Right kidney (tissue), 1 donor: ENCODE measurements at regions not wholly inside any gene's neighbourhood (a gene's known extent, or its start where the extent isn't known, plus 50 kb on each side); places are given as distances from the start of the nearest gene placed in this dataset.

ENCODE experiments used
- DNase-seq: peaks from one replicate; pipeline ENCODE4 v3.0.0-alpha.2; 2016

DNA sequence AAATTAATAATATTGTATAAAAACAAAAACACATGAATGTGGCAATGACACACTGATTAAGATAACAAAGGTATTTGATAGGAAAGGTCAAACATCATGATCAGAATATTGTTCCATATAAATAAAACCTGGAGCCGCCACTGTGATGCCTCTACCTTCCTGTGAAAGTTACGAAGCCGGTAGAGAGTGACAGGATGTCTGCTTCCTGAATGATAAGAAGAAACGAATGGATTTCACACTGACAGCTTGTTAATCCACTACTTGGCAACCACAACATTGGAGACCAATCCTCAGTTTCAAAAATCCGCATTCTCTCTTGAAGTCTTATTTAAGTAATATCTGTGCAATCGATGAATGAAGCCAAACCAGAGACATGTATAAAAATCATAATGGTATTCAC is 315.1 kb downstream of the HDGFL1 start:
- no peak for DNase-seq

GRCh38 chr6:22886650-22887581 is 317.6 kb downstream of the HDGFL1 start:
- no peak for DNase-seq

GRCh38 chr6:22888163-22888752 is 318.9 kb downstream of the HDGFL1 start:
- DNase-seq: no peak

DNA sequence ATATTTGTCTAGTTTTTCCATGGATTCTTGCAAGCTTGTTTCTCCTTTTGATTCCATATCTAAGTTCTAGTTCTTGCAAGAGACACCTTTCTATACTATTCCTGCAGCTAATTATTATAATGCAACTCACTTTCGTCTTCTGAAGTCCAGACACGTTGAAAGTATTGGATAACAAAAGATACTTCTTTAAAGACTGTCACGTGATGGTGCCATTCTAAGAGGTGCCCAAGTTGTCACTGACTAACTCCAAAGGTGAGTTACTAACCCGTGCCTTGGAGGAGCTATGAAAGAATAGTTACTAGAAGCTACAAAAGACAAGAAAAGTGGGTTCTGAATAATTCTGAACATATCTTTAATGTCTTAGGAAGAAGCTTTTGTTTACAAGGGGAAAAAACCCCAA is 322.6 kb downstream of the HDGFL1 start:
- DNase-seq: no peak

DNA sequence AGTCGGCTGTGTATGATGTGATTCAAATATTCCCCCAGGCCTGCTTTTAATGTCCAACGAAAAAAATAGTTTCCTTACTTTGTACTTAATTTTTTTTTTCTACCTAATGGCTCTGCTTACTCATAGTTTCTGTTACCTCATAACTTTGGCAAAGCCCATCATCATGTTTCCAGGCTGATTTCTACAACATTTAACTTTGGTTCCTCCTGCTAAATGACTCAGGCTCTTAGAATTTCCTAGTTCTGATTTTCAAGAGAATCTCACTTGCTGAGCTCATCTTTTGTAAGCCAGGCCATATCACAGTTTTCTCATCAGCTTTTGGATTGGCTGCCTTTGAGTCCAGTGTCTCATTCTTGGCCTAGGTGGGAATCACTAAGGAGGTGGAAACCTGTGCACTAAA is 323.1 kb downstream of the HDGFL1 start:
- DNase-seq: no peak

GRCh38 chr6:22896696-22897095 is 327.3 kb downstream of the HDGFL1 start:
- DNase-seq: no peak

DNA sequence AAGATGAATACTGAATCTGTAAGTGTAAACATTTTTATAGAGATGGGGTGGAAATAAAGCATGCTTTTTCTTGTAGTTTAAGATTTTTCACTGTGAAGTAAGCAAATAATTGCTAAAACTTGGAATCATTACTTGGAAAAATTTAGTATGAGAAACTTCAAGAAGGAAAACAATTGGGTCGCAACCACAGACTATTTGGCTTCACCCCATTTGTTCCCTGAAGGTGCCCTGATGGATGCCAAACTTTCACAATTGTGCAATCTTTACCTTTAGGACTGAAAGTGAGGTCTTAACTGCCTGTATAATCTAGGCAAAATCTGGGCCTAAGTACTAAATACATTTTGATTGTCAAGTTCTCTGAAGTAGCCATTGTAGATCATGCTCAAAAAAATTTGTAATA is 330.1 kb downstream of the HDGFL1 start:
- no peak for DNase-seq

DNA sequence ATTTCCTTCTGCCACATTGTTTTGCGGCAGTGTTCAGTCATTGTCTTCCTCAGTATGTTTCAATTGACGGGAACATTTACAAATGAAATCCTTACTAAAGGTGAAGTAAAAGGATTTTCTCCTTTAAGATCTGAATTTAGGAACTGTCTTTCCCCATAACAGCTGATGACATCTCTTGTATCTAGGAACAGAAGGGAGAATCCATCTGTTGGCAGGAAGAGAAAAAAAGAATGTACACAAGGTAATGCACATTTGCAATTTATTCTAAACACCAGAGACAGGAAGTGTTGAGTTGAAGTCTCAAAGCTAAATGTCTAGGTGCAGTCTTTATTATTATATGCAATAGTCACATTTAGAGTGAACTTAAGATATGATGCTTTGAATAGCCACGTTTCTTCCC is 334.5 kb downstream of the HDGFL1 start:
- DNase-seq: no peak

DNA sequence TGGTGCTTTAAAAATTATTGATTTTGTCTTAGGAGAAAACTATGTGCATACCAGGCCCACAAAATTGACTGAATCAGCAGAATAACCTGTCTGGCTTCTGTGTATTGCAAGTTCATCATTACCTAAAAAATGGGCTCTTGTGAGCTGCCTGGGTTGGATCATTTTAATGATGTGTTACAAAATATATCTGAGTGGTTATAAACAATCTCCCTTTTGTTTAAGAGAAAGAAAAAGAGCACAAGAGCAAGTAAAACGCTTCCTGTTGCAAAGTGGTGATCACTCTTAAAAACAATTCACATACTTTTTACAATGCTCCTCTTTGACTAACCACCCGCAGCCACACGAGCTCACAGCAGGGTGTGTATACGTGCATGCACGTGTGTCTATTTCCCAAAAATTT is 335.1 kb downstream of the HDGFL1 start:
- DNase-seq: no peak

DNA sequence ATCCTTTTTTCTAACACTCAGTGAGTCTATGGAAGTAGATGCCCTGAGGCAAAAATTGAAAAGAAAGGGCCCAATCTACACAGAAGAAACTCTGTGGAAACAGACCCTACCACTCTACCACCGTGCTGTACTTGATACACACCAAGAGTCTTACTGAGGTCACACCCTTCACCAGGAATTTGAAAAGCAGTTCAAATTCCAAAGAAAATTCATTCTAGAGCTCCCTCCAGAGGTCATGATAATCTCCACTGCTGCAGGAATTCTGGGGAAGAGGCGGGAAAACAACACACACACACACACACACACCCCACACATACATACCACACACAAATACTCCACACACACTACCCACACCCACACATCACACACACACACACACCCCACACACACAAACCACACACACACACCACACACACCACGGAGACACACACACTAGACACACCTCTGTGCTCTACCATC is 336.8 kb downstream of the HDGFL1 start:
- no peak for DNase-seq

GRCh38 chr6:22907085-22907484 is 337.7 kb downstream of the HDGFL1 start:
- no peak for DNase-seq

DNA sequence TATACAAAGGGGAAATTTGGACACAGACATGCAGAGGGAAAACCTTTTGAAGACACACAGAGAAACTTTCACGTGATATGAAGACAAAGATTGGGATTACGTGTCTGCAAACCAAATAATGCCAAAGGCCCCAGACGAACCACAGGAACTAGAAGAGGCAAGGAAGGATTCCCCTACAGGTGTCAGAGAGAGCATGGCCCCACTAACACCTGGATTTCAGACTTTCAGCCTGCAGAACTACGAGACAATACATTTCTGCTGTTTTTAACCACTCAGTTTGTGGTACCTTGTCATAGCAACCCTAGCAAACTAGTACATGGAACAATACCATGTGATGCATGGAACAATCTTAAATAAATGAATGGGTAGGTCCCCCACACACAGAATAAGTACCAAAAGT is 341.0 kb downstream of the HDGFL1 start:
- DNase-seq: no peak

DNA sequence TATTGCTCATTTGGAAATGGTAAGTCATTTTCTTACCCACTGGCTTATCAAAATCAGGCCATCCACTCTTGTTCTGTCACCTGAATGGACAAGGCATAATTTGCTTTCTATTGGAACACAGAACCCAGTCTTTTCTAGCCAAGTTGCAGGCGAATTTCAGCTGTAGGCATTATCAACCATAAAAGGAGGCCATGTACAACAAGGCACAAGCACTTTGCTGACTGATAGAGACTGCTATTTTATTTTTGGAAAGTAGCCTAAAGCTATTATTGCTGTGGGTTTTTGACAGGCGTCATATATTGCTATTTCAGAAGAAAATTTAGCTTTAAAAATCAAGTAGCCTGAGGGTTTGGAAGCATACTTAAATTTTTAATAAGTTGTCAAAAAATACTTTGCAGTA is 344.2 kb downstream of the HDGFL1 start:
- DNase-seq: no peak

DNA sequence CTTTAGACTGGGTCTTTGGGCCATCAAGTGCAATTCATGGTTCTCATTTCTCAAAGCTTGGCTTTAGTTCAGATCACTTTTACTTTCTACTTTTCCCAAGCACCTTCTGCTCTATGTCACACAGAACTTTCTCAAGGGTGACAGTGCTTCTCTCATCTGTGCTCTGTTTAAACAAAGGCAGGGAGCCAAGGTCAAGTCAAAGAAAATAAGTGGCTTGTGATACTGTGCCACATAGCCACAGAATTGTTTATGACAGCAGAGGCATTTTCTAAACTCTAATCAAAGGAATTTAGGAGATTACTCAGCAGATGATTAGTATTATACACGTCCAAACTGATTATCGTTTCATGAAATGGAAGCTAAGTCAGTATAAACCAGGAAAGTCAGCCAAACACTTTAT is 348.0 kb downstream of the HDGFL1 start:
- no peak for DNase-seq

DNA sequence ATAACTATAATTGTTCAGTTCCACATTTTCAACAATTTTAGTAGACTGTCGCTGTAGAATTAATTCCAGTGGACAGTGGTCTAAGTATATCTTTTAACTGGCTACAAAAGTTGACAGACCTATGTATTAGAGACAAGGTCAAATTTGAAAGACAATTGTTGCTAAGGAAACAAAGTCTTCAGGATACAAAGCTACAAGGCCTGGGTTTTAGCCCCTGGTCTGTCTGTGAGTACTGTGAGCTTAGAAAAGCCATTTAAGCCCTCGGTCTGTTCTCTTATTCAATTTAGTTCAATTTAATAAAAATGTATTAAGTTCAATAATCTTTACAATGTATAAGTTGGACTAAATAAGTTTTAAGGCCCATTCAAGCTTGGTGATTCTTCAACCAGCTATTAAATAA is 352.5 kb downstream of the HDGFL1 start:
- no peak for DNase-seq

- DNase-seq: no peak
Measured at GRCh38 chr6:22925304-22925835, 356.0 kb downstream of the HDGFL1 start.

DNA sequence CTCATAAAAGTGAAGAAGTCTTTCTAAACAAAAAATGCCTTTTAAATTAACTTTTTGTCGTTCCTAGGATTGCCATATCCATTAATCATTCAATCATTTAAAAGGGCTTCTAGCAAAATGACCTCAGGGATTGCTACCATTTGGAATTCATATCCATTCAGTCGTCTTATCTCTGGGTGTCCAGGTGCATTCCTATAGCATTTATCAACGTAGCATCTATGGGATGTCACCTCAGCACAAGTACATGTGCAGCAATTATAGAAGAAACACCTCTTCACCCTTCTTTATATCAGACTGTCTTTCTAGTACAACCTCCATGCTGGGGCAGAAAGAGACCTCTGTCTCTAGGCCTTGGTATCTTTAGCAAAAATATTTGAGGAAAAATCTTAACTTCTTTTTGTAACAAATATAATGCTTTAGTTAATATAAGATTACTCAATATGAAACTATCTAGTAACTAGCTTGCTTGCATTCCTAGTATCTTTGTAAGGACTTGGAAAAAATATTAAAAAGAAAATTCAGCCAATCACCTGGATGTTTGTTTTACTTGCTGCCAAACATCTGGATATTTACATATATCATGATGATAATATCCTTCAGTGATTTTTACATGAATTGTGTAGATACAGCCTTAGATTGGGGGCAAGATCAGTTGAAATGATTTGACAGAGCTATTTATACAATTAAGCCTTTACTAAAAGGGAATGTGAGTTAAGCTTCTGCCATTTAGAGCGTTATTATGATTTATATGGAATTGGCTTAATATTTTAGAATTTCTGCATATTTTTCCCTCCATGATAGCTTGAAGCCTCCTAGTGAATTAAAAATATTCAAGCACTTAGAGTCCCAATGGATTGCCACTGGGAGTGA is 356.8 kb downstream of the HDGFL1 start:
- peak; percentile 5 for DNase-seq

DNA sequence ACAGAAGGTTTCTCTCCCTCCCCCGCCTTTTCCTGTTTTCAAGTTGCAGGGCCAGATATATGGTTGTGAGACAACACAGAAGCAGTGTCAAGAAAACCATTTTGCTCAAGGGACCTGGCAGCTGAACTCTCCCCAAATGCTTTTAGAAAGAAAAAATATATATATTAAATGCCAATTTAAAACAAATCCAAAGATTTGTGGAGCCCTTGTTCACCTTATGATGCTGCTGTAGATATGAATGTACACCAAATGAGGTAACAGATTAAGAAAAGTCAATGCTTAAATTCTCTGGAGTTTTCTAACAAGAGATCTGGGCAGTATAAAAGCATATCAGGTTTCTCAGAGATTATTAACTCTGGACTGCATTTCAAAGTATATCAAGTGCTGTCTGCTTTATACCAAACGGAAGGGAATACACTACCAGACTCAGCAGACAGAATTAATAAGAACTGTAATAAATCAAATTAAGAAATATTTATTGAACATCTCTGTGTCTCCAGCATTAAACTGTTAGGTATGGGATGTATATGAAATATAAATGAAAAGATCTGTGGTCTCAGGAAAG is 357.5 kb downstream of the HDGFL1 start:
- peak; percentile 29 for DNase-seq

GRCh38 chr6:22928775-22929174 is 359.4 kb downstream of the HDGFL1 start:
- DNase-seq: no peak

GRCh38 chr6:22929311-22929985 is 360.1 kb downstream of the HDGFL1 start:
- DNase-seq: no peak

- no peak for DNase-seq
Measured at GRCh38 chr6:22940581-22941290, 371.4 kb downstream of the HDGFL1 start.
